Muscle of leg (tissue), 3 donors: ENCODE measurements at regions not wholly inside any gene's neighbourhood (a gene's known extent, or its start where the extent isn't known, plus 50 kb on each side); places are given as distances from the start of the nearest gene placed in this dataset.

ENCODE experiments used
- DNase-seq: peaks from one replicate; pipeline ENCODE4 v3.0.0; 2013
- H3K27ac ChIP-seq: one replicate; pipeline ENCODE4 v1.5.1; 2013; ENCODE audit warnings: mild to moderate bottlenecking, low read length, control low read depth
- H3K27me3 ChIP-seq: one replicate; pipeline ENCODE4 v1.6.1; 2013; ENCODE audit warnings: low read length; ENCODE audit not compliant: control insufficient read depth, insufficient read depth
- H3K36me3 ChIP-seq: one replicate; pipeline ENCODE4 v1.6.1; 2013; ENCODE audit warnings: low read length; ENCODE audit not compliant: control insufficient read depth, insufficient read depth
- H3K4me1 ChIP-seq: one replicate; pipeline ENCODE4 v1.6.1; 2013; ENCODE audit warnings: low read length; ENCODE audit not compliant: control insufficient read depth, insufficient read depth
- H3K4me3 ChIP-seq: one replicate; pipeline ENCODE4 v1.5.1; 2013; ENCODE audit warnings: low read length, control low read depth
- H3K9me3 ChIP-seq: replicated peaks from 2 replicates; pipeline ENCODE4 v1.6.1; 2013; ENCODE audit warnings: low read depth, low read length; ENCODE audit not compliant: control insufficient read depth
- WGBS: methylation state at CpG from one replicate; pipeline ENCODE4 v1.1.5; 2013; ENCODE audit warnings: missing lambda C conversion rate; ENCODE audit not compliant: insufficient coverage; 5-methylcytosine and 5-hydroxymethylcytosine counted together

GRCh38 chr2:226213717-226214116 is 585.9 kb downstream of the IRS1 start:
- Histone ChIP-seq H3K4me1 (no peaks in the 10 kb centered on the region), H3K36me3 (no peaks in the 10 kb centered on the region), H3K4me3 (no peak overlapping the region), H3K9me3 (no peaks in the 10 kb centered on the region), H3K27me3 (no peaks in the 10 kb centered on the region), H3K27ac (no peak overlapping the region)
- DNase-seq, result peak; percentile 22
- no CpG with 5 or more reads among the region's 4 CpGs for WGBS

- WGBS, result no CpG with 5 or more reads among the region's 1 CpG
- Histone ChIP-seq H3K27me3 (no peaks in the 10 kb centered on the region), H3K4me1 (no peaks in the 10 kb centered on the region)
Measured at GRCh38 chr2:226211439-226211838, 588.2 kb downstream of the IRS1 start.

DNA sequence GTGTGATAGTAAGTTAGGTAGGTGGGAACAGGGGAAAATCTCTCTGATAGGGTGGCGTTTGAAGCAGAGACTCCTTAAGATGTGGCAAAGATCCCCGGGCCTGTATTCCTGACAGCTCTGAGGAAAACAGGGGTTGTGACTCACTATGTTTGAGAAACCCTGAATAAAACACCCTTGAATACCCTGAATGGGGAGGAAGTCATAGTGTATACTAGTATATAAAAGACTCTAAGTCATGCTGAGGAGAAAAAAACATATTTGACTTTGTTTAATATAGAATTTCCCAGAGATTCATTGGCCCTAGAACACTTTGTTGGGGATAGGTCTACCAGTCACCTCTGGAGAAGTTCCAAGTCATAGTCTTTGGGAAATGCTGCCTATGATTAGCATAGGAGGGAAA is 590.9 kb downstream of the IRS1 start:
- no peak for DNase-seq
- Histone ChIP-seq H3K27ac (no peak overlapping the region), H3K4me3 (no peak overlapping the region), H3K36me3 (no peaks in the 10 kb centered on the region), H3K27me3 (no peaks in the 10 kb centered on the region), H3K4me1 (no peaks in the 10 kb centered on the region), H3K9me3 (no peaks in the 10 kb centered on the region)
- WGBS, result no CpG with 5 or more reads among the region's 2 CpGs

More at GRCh38 chr2:226211439-226211838, 588.2 kb downstream of the IRS1 start:
- Histone ChIP-seq H3K27ac (no peak overlapping the region), H3K4me3 (no peak overlapping the region), H3K9me3 (no peaks in the 10 kb centered on the region), H3K36me3 (no peaks in the 10 kb centered on the region)
- DNase-seq, result peak; percentile 81

DNA sequence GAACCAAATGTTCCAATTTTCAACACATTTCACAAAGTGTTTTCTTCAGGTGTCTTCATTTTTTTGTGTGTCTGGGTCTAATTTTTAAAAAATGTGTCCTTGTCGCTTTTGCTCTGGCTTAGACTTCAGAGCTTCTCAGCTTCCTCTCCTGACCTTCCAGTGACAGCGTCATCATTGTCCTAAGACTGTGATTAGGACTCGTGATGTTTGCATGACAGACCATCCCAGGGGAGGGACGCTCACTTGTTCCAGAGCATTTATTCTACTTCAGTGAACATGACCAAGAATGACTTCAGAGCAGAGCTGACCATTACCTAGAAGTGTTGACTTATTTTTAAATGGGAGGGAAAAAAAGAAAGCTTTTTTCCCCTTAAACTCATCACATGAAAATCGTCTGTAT is 591.9 kb downstream of the IRS1 start:
- Histone ChIP-seq H3K4me3 (no peak overlapping the region), H3K4me1 (no peaks in the 10 kb centered on the region), H3K27ac (no peak overlapping the region), H3K36me3 (no peaks in the 10 kb centered on the region), H3K9me3 (no peaks in the 10 kb centered on the region), H3K27me3 (no peaks in the 10 kb centered on the region)
- WGBS, result no CpG with 5 or more reads among the region's 5 CpGs
- no peak for DNase-seq

GRCh38 chr2:226199555-226199954 is 600.1 kb downstream of the IRS1 start:
- no peak overlapping the region for H3K27ac ChIP-seq
- no peaks in the 10 kb centered on the region for H3K9me3 ChIP-seq
- no peaks in the 10 kb centered on the region for H3K27me3 ChIP-seq
- no peak for DNase-seq
- WGBS, result no CpG with 5 or more reads among the region's 2 CpGs
- no peak overlapping the region for H3K4me3 ChIP-seq
- no peaks in the 10 kb centered on the region for H3K4me1 ChIP-seq
- no peaks in the 10 kb centered on the region for H3K36me3 ChIP-seq

- no peak for DNase-seq
- Histone ChIP-seq H3K9me3 (no peaks in the 10 kb centered on the region), H3K4me1 (no peaks in the 10 kb centered on the region), H3K27me3 (no peaks in the 10 kb centered on the region), H3K27ac (no peak overlapping the region), H3K36me3 (no peaks in the 10 kb centered on the region), H3K4me3 (no peak overlapping the region)
- WGBS, result 89% methylated on average over 3 of the region's 4 CpGs
Measured at GRCh38 chr2:226198956-226199355, 600.7 kb downstream of the IRS1 start.

DNA sequence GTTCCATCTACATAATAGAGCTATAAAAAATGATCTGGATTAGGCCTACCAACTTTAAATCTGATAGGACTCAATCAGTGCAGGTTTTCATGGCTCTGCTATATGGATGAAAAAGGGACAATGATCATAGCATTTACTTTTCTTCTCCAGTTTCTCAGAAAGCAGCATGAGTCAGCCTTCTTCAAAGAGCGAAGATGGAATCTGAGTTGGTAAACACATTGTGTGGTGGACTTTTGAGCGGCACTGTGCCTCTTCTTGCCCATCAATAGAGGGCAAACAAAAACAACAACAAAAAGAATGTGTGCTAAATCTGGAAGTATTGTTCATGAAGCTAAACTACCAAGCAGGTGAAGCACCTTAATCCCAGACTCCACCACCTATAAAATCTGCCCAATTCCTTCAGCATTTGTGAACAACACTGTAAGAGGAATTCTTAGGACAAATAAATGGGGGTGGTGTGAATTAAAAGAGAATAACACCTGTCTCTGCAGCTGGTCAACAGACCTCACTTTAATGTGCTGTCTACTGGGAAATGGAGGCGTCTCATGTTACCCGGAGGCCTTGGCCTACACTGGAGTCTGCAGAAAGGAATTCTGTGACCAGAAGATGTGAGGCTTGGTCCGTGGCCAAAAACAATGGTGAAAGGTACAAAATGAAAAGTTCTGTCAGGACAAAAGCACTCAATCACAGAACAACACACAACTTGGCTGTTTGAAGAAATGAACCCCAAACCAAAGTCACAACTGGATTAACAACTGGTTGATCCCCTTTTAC is 609.0 kb downstream of the IRS1 start:
- no peak overlapping the region for H3K27ac ChIP-seq
- H3K9me3 ChIP-seq, result no peaks in the 10 kb centered on the region
- WGBS, result 17% methylated on average over 2 of the region's 5 CpGs
- H3K4me1 ChIP-seq, result peaks cover 16% of the 10 kb centered on the region
- no peaks in the 10 kb centered on the region for H3K27me3 ChIP-seq
- no peaks in the 10 kb centered on the region for H3K36me3 ChIP-seq
- peak; percentile 68 for DNase-seq
- H3K4me3 ChIP-seq, result no peak overlapping the region

DNA sequence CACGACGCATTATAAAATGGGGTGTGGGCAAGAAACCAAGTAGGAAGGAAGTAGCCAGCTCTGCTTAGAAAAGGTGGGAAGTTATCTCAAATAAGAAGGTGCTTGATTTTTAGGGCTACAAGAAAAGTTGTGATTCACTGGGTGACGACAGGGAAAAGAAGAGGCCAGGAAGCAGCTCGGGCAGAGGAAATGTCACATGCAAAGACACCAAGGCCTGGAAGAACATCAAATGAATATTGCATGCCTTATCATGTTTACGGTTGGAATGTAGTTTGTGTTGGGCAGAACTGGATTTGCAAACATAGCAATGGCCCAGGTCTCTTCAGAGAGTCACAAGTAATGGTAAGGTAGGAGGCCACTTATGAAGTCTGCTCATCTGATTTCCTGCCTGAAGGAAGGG is 610.6 kb downstream of the IRS1 start:
- no peaks in the 10 kb centered on the region for H3K9me3 ChIP-seq
- H3K27me3 ChIP-seq, result no peaks in the 10 kb centered on the region
- no peak overlapping the region for H3K27ac ChIP-seq
- H3K4me1 ChIP-seq, result peaks cover 25% of the 10 kb centered on the region
- no peak for DNase-seq
- no peaks in the 10 kb centered on the region for H3K36me3 ChIP-seq
- H3K4me3 ChIP-seq, result no peak overlapping the region
- WGBS, result 92% methylated on average over 3 of the region's 5 CpGs

GRCh38 chr2:226187616-226188015 is 612.0 kb downstream of the IRS1 start:
- no CpG with 5 or more reads among the region's 2 CpGs for WGBS
- H3K36me3 ChIP-seq, result no peaks in the 10 kb centered on the region
- no peak overlapping the region for H3K4me3 ChIP-seq
- peak; percentile 77 for DNase-seq
- peaks cover 25% of the 10 kb centered on the region for H3K4me1 ChIP-seq
- peak overlapping the region; percentile 22 for H3K27ac ChIP-seq
- no peaks in the 10 kb centered on the region for H3K9me3 ChIP-seq
- no peaks in the 10 kb centered on the region for H3K27me3 ChIP-seq

DNA sequence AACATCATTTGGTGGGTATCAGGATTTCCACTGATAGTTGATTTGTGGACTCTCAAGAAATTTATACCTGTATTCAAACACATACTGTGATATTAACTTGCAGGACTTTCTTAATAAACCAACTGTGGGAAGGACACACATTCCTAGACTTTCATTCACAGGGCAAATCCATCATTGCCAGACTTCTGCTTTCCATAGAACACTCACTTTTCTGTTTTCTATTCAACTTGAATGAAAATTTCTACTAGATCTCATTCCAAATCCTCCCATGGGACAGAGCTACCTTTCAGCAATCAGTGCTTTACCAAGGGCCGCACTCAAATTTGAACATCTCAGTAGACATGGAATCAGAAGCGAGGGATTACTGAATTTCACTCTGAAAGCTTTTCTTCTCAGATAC is 612.5 kb downstream of the IRS1 start:
- DNase-seq, result peak; percentile 34
- H3K36me3 ChIP-seq, result no peaks in the 10 kb centered on the region
- H3K4me3 ChIP-seq, result no peak overlapping the region
- 44% methylated on average over 1 of the region's 2 CpGs for WGBS
- no peaks in the 10 kb centered on the region for H3K27me3 ChIP-seq
- no peak overlapping the region for H3K27ac ChIP-seq
- H3K4me1 ChIP-seq, result peaks cover 25% of the 10 kb centered on the region
- no peaks in the 10 kb centered on the region for H3K9me3 ChIP-seq
